SH-SY5Y (cell line): ENCODE measurements at regions not wholly inside any gene's neighbourhood (a gene's known extent, or its start where the extent isn't known, plus 50 kb on each side); places are given as distances from the start of the nearest gene placed in this dataset.

Experiments used
- GATA2 ChIP-seq: IDR thresholded peaks from 2 replicates; pipeline ENCODE4 v1.6.1; 2011; ENCODE audit warnings: mild to moderate bottlenecking, low read depth, low read length
- GATA3 ChIP-seq: IDR thresholded peaks from 2 replicates; pipeline ENCODE4 v1.6.1; 2011; ENCODE audit warnings: low read depth, mild to moderate bottlenecking, low read length, moderate library complexity

GRCh38 chr4:11590132-11590531 is 161.4 kb upstream of the HS3ST1 start:
- TF ChIP-seq GATA3 = no peak
- no peak for TF ChIP-seq GATA2
